ENCODE measurements at regions not wholly inside any gene's neighbourhood (a gene's known extent, or its start where the extent isn't known, plus 50 kb on each side); places are given as distances from the start of the nearest gene placed in this dataset.

DNA sequence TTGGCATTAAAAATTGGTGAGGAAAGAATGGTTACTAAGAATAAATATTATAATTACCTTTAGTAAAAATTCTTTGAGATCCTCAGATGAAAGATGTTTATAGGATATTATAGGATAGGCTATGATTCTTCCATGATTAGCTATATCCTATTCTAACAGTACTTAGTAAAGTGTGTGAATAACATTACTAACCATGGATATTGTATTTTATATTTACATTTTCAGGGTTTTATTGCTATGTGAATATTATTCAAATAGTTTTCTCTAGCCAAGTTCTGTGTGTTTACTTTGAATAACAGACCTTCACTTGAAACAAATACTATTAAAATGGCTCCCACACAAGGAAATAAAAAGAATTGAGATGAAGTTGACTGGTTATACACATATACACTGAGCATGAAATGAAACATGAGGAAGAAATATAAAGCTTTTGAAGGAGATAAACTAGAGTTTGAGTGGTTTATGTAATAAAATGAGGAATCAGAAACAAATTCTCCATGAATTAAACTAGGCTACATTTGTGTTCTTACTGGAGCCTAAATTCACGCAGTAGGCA lies 479.4 kb upstream of the PKN2 start:
- no peak for DNase-seq (ENCODE audit: low read depth in 2 of 2)

GRCh38 chr1:88208389-88208788 lies 475.7 kb upstream of the PKN2 start:
- no peak for DNase-seq (ENCODE audit: low read depth in 2 of 2)

GRCh38 chr1:88210103-88210787 lies 473.8 kb upstream of the PKN2 start:
- DNase-seq (ENCODE audit: low read depth in 2 of 2), result no peak

GRCh38 chr1:88216441-88216840 lies 467.6 kb upstream of the PKN2 start:
- no peak for DNase-seq (ENCODE audit: low read depth in 2 of 2)

- DNase-seq (ENCODE audit: low read depth in 2 of 2), result no peak
Measured at GRCh38 chr1:88217386-88217785, 466.7 kb upstream of the PKN2 start.

GRCh38 chr1:88219521-88219920 lies 464.6 kb upstream of the PKN2 start:
- DNase-seq (ENCODE audit: low read depth in 2 of 2), result no peak

DNA sequence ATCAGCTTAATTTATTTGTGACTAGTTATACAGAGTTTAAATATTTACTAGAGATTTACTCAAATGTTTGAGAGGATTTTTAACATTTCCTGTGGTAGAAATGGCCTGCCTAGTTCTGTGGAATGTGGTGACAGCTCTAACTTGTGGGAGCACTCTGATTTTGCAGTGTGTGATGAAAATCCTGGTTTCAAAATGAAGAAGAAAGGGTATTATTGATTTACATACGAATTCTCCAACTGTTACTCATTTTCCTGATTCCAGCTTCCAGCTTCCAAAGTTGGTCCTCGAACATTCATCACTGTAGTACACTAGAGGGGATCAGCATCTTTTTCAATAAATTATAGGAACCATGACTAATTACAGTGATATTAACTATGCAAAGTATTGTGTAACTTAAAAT lies 462.7 kb upstream of the PKN2 start:
- DNase-seq (ENCODE audit: low read depth in 2 of 2), result no peak

GRCh38 chr1:88224906-88225305 lies 459.2 kb upstream of the PKN2 start:
- DNase-seq (ENCODE audit: low read depth in 2 of 2), result no peak

DNA sequence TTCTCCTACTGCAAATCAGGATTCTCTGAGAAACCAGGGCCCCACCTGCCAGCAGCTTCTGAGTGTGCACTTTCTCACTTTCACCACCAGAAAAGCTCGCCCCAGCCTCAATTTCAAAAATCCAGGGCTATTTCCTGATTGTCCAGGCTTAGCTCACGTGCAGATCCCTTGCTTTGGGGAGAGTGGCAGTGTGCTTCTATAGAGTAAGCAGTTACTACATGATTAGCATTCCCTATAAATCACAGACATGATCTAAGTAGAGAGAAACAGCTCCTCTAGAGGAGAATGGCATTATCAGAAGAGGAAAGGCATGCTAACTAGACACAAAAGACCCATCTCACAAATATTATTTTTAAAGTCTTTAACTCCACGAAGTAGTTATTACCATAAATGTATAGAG lies 456.0 kb upstream of the PKN2 start:
- DNase-seq (ENCODE audit: low read depth in 2 of 2), result no peak

DNA sequence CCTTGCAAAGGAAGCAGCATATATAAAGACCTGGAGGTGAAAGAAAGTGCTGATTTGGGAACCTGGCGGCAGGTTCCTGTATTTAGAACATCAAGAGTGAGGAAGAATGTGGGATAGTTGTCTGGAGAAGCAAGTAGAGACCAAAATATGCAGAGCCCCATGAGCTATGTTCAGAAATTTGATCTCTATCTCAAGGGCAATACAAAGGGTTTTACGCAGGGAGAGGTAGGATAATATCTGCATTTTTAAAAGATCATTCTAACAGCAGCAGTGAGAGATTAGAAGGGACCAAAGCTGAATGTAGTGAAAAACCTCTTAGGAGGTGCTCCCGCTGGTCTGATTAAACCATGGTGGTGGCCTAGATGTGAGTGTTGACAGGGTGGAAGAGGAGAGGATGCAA lies 453.9 kb upstream of the PKN2 start:
- DNase-seq (ENCODE audit: low read depth in 2 of 2), result no peak

DNA sequence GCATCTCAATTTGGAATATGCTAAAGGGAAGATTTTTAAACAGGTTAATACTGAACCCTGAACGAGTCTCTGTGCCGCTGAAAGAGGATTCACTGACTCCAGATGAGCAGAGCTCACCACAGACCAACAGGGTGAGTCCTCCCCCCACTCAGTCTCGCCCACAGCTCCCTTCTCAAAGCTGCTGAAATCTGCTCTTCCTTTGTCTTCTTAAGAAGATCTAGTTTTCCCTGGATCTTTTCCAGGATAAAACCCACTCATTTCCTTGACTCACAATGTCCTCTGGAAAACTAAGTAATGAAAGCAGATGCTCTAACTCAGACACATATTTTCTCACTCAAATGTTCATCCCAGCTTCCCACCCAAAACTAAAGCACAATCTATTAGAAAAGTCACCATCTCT lies 447.0 kb upstream of the PKN2 start:
- DNase-seq (ENCODE audit: low read depth in 2 of 2), result no peak

GRCh38 chr1:88239205-88239604 lies 444.9 kb upstream of the PKN2 start:
- no peak for DNase-seq (ENCODE audit: low read depth in 2 of 2)

DNA sequence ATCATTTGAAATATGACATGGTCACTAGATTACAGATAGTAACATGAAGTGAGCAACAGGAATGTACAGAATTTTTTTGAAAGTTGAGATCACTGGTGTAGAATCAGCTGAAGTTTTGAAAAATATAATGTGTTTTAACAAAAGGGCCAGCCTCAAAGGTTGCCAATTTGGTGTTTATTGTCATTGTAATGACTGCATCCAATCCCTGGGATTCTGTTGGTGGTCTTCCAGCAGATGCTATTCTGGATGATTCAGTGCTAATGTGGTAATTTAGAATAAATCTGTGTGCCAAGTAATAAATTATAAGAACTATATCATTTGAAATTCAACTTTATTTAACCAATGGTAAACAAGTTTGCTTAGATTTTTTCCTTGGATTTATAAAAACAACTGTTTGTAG lies 436.4 kb upstream of the PKN2 start:
- no peak for DNase-seq (ENCODE audit: low read depth in 2 of 2)

DNA sequence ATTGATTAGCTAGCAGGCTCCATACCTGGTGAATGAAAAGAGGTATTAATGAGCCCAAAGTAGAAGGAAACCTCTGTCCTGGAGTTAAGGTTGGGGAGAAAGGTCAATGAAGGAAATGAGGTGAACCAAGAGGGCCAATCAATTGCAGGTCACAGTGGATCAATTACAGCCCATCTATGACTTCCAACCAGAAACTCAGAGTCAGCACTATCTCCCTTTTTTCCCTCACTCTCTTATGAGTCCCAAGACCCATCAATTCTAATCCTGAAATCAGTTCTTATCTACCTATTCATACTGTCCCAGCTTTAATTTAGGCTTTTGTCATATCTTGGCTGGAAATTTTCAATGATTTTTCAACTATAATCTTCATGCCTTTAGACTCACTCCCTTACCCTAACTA lies 433.2 kb upstream of the PKN2 start:
- DNase-seq (ENCODE audit: low read depth in 2 of 2), result no peak

DNA sequence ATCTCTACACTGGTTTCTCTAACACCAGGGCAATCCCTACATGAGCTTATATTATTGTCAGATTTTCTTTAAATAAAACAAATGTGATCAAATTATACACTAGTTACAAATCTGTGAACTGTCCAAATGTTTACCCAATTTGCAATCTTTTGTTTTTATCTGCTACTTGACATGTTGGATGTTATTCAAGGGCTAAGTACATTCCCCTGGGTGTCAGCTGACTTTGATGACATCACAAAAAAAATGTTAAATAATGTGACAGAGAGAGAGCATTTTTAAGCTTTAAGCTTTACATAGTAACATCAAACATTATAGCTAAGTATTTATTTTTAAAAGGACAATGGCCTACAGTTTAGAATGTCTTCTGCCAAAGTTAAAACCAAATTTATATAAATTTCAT lies 431.3 kb upstream of the PKN2 start:
- no peak for DNase-seq (ENCODE audit: low read depth in 2 of 2)

DNA sequence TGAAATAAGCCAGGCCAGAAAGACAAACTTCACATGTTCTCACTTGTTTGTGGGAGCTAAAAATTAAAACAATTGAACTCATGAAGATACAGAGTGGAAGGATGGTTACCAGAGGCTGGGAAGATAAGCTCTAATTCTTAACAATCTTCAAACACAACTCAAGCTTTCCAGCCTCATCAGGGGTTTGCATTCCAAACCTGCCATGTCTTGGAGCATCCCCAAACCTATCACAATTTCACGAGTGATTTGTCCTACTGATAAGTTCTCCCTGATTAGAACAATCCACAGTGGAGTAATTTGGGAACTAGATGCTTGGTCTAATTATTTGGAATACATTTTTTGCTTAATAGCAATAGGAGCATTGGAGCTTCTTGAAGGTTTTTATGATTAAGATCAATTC lies 418.5 kb upstream of the PKN2 start:
- no peak for DNase-seq (ENCODE audit: low read depth in 2 of 2)

DNA sequence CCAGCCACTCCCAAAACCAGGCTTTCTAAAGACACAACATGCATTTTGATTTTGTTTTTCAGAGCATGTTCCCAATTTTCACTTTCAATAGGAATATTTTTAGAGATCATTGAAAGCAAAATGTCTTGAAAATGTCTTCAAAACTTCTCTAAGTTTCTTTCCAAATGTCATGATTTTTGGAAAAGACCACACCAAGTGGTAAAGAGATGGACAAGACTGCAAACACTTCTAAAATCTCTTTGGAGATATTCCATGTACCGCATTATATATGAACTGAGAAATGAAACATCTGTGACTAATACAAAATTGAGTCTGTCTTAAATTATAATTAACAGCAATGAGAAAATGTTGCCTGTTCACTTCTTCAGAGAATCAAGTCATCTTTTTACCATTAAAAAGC lies 418.0 kb upstream of the PKN2 start:
- DNase-seq (ENCODE audit: low read depth in 2 of 2), result no peak

GRCh38 chr1:88272216-88272615 lies 411.9 kb upstream of the PKN2 start:
- no peak for DNase-seq (ENCODE audit: low read depth in 2 of 2)

DNA sequence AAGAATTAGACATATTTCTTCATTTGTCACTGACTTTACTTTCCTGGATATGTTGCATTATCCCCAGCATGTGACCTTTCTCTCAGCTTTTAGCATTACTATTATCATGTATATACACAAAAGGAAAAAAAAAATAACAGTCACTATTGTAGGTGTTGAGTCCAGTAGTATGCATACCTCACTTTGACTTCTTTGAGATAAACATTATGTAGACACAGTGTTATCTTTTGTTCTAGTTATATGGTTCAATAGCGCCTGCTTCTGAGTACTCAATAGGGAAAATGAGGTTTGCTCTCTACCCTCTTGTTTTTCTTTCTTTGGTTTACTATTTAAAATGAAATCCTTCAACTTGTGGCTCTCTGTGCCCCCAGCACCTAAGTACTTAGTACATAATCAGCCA lies 409.6 kb upstream of the PKN2 start:
- no peak for DNase-seq (ENCODE audit: low read depth in 2 of 2)

- DNase-seq (ENCODE audit: low read depth in 2 of 2), result no peak
Measured at GRCh38 chr1:88275259-88275862, 408.7 kb upstream of the PKN2 start.

DNA sequence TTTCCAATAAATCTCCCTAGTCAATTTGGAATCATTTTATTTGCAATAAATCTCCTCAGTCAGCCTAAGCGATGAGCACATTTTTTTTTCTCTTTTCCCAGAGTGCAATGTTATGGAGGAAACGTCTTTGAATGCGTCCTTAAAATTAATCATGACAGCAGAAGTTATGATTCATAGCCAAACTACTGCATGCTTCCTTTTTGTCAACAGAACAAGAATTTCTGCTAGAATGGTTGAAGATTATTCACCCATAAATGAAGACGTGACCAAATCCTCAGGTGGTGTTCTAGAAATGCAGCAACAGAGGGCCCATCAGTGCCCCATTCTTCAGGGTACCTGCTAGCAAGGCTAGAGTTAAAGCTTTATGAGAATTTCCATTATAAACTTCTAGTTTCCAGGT lies 407.9 kb upstream of the PKN2 start:
- no peak for DNase-seq (ENCODE audit: low read depth in 2 of 2)

- DNase-seq (ENCODE audit: low read depth in 2 of 2), result no peak
Measured at GRCh38 chr1:88284066-88284465, 400.0 kb upstream of the PKN2 start.

GRCh38 chr1:88284666-88285366 lies 399.3 kb upstream of the PKN2 start:
- DNase-seq (ENCODE audit: low read depth in 2 of 2), result no peak

All from stimulated activated CD8-positive, alpha-beta memory T cell treated with anti-CD3 and anti-CD28 coated beads, Interleukin-2, amount 100 ng/mL, for 48 hours (primary cell).